ENCODE measurements at regions not wholly inside any gene's neighbourhood (a gene's known extent, or its start where the extent isn't known, plus 50 kb on each side); places are given as distances from the start of the nearest gene placed in this dataset.

DNA sequence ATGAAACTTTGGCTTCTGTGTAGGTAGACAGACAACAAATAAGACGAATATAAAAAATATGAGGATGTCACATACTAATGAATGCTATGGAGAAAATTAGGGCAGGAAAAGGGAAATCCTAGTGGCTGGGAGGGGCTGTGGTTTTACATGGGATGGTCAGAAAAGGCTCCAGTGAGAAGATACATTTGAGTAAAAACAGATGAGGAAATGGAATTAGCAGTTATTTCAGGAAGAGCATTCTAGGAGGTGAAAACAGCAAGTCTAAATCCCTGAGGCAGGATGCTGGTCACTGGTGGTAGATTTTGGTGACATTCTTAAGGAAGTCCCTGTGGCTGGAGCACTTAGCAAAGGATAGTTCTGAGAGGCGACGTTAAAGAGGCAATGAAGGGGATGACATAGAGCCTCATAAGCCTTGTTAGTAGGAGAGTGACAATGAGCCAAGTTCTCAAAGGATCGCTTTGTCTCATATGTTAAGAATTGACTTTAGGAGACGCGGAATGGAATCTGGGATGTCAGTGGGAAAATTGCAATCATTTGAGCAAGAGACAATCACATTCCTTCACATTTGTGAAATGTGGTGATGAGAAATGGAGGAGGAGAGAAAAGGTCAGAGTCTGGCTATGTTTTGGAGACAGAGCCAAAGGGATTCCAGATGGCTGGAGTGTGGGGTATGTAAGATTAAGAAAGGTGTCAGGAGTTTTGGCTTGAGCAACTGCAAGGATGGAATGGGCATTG is 384.7 kb upstream of the FZD8 start:
- TF ChIP-seq CTCF (IDR thresholded peaks at IDR 0.05; ENCODE audit: insufficient read depth, low read depth, low read length): no peak
- no peak for TF ChIP-seq EZH2 (IDR thresholded peaks at IDR 0.05; ENCODE audit: insufficient read depth, low read length)

All from astrocyte (in vitro differentiated cells and primary cell).